GM12878 (cell line): ENCODE measurements at regions not wholly inside any gene's neighbourhood (a gene's known extent, or its start where the extent isn't known, plus 50 kb on each side); places are given as distances from the start of the nearest gene placed in this dataset.

Experiments used
- ATAC-seq: fragments of 200-7000 bp; cut with Tn5 transposase; 3 replicates; pipeline ENCODE4 v1.9.1; 2020; ENCODE audit warnings: mild to moderate bottlenecking, moderate library complexity
- BruUV-seq: library from RNA; stranded (reverse); fragments of 400-500 nt; replicated peaks from 2 replicates; lab custom pipeline; 2021; lab: Mats Ljungman, UMichigan
- CTCF ChIA-PET: fragments of 300-600 bp; sonication (Branson Sonifier 250); formaldehyde crosslinking; extraction: SDS; loops from one replicate; lab custom pipeline; 2021; ENCODE audit warnings: inconsistent platforms; lab: Yijun Ruan, JAX
- POLR2A ChIA-PET: fragments of 350-600 bp; formaldehyde crosslinking; extraction: SDS; loops from one replicate; lab custom pipeline; 2021; ENCODE audit warnings: inconsistent platforms; lab: Charles Lee
- RAD21 ChIA-PET: fragments of 300-600 bp; sonication (Branson Sonifier 250); formaldehyde crosslinking; loops from one replicate; lab custom pipeline; 2023; ENCODE audit warnings: antibody characterized with exemption; ENCODE audit not compliant: unreplicated experiment; lab: Charles Lee
- SMC1A ChIA-PET: fragments of 300-600 bp; sonication (Branson Sonifier 250); formaldehyde crosslinking; loops from one replicate; lab custom pipeline; 2023; ENCODE audit not compliant: unreplicated experiment, uncharacterized antibody; lab: Charles Lee
- DNase-seq: peaks from one replicate; pipeline ENCODE4 v3.0.0-alpha.2; 2011; ENCODE audit warnings: low read depth, low spot score
- FAIRE-seq: peaks from 3 replicates; lab custom pipeline; 2011; peaks lifted over from hg19 to GRCh38; lab: Jason Lieb, UNC
- H2AFZ ChIP-seq: 2 replicates; pipeline ENCODE4 v1.6.0; 2011; ENCODE audit warnings: low read depth, low read length, control low read depth; ENCODE audit not compliant: control insufficient read depth
- H3K27ac ChIP-seq: 2 replicates; pipeline ENCODE4 v1.5.1; 2011; ENCODE audit warnings: control low read depth; ENCODE audit not compliant: control insufficient read depth, insufficient read depth
- H3K27me3 ChIP-seq, 2 experiments: replicated peaks in 1 of 2; 2 replicates each; pipeline versions ENCODE4 v1.6.0 to v1.6.1; 2011; ENCODE audit warnings: low read length in 1 of 2; ENCODE audit not compliant: control insufficient read depth in 2 of 2, insufficient read depth in 2 of 2
- H3K36me3 ChIP-seq, 2 experiments: 2 replicates each; pipeline ENCODE4 v1.5.1; 2011; ENCODE audit warnings: low read length in 1 of 2; ENCODE audit not compliant: control insufficient read depth in 2 of 2, insufficient read depth in 2 of 2
- H3K4me1 ChIP-seq: 2 replicates; pipeline ENCODE4 v1.6.1; 2011; ENCODE audit warnings: mild to moderate bottlenecking, low read length, moderate library complexity, mixed read lengths; ENCODE audit not compliant: control insufficient read depth, insufficient read depth
- H3K4me2 ChIP-seq: 2 replicates; pipeline ENCODE4 v1.6.0; 2011; ENCODE audit warnings: control low read depth; ENCODE audit not compliant: control insufficient read depth, insufficient read depth
- H3K4me3 ChIP-seq: fragments of 200-600 bp; sonication (generic); 2 replicates; pipeline ENCODE4 v1.5.1; 2016
- H3K79me2 ChIP-seq: 2 replicates; pipeline ENCODE4 v1.6.0; 2011; ENCODE audit warnings: low read length; ENCODE audit not compliant: control insufficient read depth, insufficient read depth
- H3K9ac ChIP-seq: 2 replicates; pipeline ENCODE4 v1.8.0; 2011; ENCODE audit warnings: low read length, control low read depth, mixed read lengths; ENCODE audit not compliant: control insufficient read depth, insufficient read depth
- H3K9me3 ChIP-seq: replicated peaks from 3 replicates; pipeline ENCODE4 v1.5.1; 2011; ENCODE audit warnings: mild to moderate bottlenecking, low read length; ENCODE audit not compliant: control insufficient read depth, insufficient read depth
- H4K20me1 ChIP-seq: 2 replicates; pipeline ENCODE4 v1.6.0; 2011; ENCODE audit not compliant: control insufficient read depth, insufficient read depth
- BHLHE40 ChIP-seq, 2 experiments: fragments of 450-650 bp in 1 of 2; IDR thresholded peaks; 2 replicates each; pipeline ENCODE4 v1.6.1; 2011 to 2017; ENCODE audit warnings: low read depth in 2 of 2, borderline replicate concordance in 1 of 2, improper control_type of control experiment in 1 of 2, low read length in 1 of 2, mild to moderate bottlenecking in 1 of 2
- BMI1 ChIP-seq: fragments of 450-650 bp; IDR thresholded peaks from 2 replicates; pipeline ENCODE4 v1.6.1; 2016; ENCODE audit warnings: mild to moderate bottlenecking, moderate library complexity, borderline replicate concordance
- CEBPB ChIP-seq, 2 experiments: fragments of 150-350 bp in 1 of 2; IDR thresholded peaks; 2 replicates each; pipeline ENCODE4 v1.6.1; 2012 to 2014; ENCODE audit warnings: low read depth in 2 of 2, low read length in 2 of 2, borderline replicate concordance in 1 of 2, inconsistent platforms in 1 of 2
- CHD1 ChIP-seq: IDR thresholded peaks from 2 replicates; pipeline ENCODE4 v1.6.1; 2012; ENCODE audit warnings: low read depth, low read length, improper control_type of control experiment
- CHD4 ChIP-seq: fragments of 200-600 bp; sonication (generic); IDR thresholded peaks from 2 replicates; pipeline ENCODE4 v1.6.1; 2016; ENCODE audit warnings: mild to moderate bottlenecking
- EED ChIP-seq: sonication (generic); IDR thresholded peaks from 2 replicates; pipeline ENCODE4 v1.6.1; 2016; ENCODE audit warnings: antibody characterized with exemption, low read depth
- GATAD2B ChIP-seq: fragments of 450-650 bp; conservative IDR thresholded peaks from 2 replicates; pipeline ENCODE4 v1.6.1; 2017; ENCODE audit warnings: low read depth, mild to moderate bottlenecking, moderate library complexity
- MTA2 ChIP-seq: fragments of 450-650 bp; IDR thresholded peaks from 2 replicates; pipeline ENCODE4 v1.6.1; 2016; ENCODE audit warnings: low read depth, mild to moderate bottlenecking, moderate library complexity
- MTA3 ChIP-seq: IDR thresholded peaks from 2 replicates; pipeline ENCODE4 v1.6.1; 2012; ENCODE audit warnings: low read length, inconsistent platforms, borderline replicate concordance
- MXI1 ChIP-seq: fragments of 150-350 bp; IDR thresholded peaks from 2 replicates; pipeline ENCODE4 v1.6.1; 2011; ENCODE audit warnings: low read depth, mild to moderate bottlenecking, inconsistent platforms, low read length, improper control_type of control experiment
- NFYB ChIP-seq: IDR thresholded peaks from 2 replicates; pipeline ENCODE4 v1.6.1; 2011; ENCODE audit warnings: low read depth, mild to moderate bottlenecking, low read length, improper control_type of control experiment, moderate library complexity; ENCODE audit not compliant: insufficient read depth
- POLR2AphosphoS2 ChIP-seq: IDR thresholded peaks from 2 replicates; pipeline ENCODE4 v1.6.1; 2011; ENCODE audit warnings: low read depth, mild to moderate bottlenecking, low read length, improper control_type of control experiment, moderate library complexity
- RAD21 ChIP-seq: IDR thresholded peaks from 2 replicates; pipeline ENCODE4 v1.6.1; 2011; ENCODE audit warnings: mild to moderate bottlenecking, low read depth, low read length, moderate library complexity; ENCODE audit not compliant: insufficient read depth
- SRF ChIP-seq, 2 experiments: IDR thresholded peaks; 2 replicates each; pipeline ENCODE4 v1.6.1; 2011; ENCODE audit warnings: low read depth in 2 of 2, low read length in 2 of 2, mild to moderate bottlenecking in 1 of 2, moderate library complexity in 1 of 2
- TCF12 ChIP-seq: IDR thresholded peaks from 2 replicates; pipeline ENCODE4 v1.6.1; 2011; ENCODE audit warnings: low read depth, mild to moderate bottlenecking, low read length
- WRNIP1 ChIP-seq: IDR thresholded peaks from 2 replicates; pipeline ENCODE4 v1.6.1; 2011; ENCODE audit warnings: low read depth, low read length, improper control_type of control experiment, borderline replicate concordance
- ZNF207 ChIP-seq: fragments of 450-650 bp; IDR thresholded peaks from 2 replicates; pipeline ENCODE4 v1.6.1; 2014; ENCODE audit warnings: antibody characterized with exemption, mild to moderate bottlenecking, borderline replicate concordance
- ZNF384 ChIP-seq: IDR thresholded peaks from 2 replicates; pipeline ENCODE4 v1.6.1; 2012; ENCODE audit warnings: low read depth, mild to moderate bottlenecking, low read length, improper control_type of control experiment, borderline replicate concordance
- ZNF622 ChIP-seq: fragments of 450-650 bp; IDR thresholded peaks from 2 replicates; pipeline ENCODE4 v1.6.1; 2017; ENCODE audit warnings: mild to moderate bottlenecking, inconsistent platforms
- ZSCAN29 ChIP-seq: fragments of 450-650 bp; IDR thresholded peaks from 2 replicates; pipeline ENCODE4 v1.6.1; 2017; ENCODE audit warnings: mild to moderate bottlenecking, moderate library complexity
- WGBS: methylation state at CpG from one replicate; pipeline ENCODE4 v1.1.6; 2016; ENCODE audit warnings: low lambda C conversion rate; ENCODE audit not compliant: insufficient replicate concordance, insufficient coverage; ENCODE audit errors: missing lambda C conversion rate; 5-methylcytosine and 5-hydroxymethylcytosine counted together
- in situ Hi-C: fragments of 300-500 bp; cut with MboI; formaldehyde crosslinking; loops from 9 replicates; pipeline ENCODE4 v1.14.3; 2018; ENCODE audit warnings: mixed read lengths
- intact Hi-C: fragments of 100-400 bp; cut with micrococcal nuclease; formaldehyde crosslinking; loops from one replicate; pipeline ENCODE4 v1.14.2; 2022; ENCODE audit not compliant: unreplicated experiment

GRCh38 chr13:87384099-87384498 is 287.1 kb upstream of the SLITRK5 start:
- Histone ChIP-seq H3K27ac (no peak overlapping the region), H3K4me2 (no peak overlapping the region), H3K9me3 (no peaks in the 10 kb centered on the region), H3K36me3 (no peaks in the 10 kb centered on the region), H3K4me1 (no peaks in the 10 kb centered on the region), H4K20me1 (no peaks in the 10 kb centered on the region), H3K79me2 (no peaks in the 10 kb centered on the region), H2AFZ (no peak overlapping the region), H3K27me3 (no peaks in the 10 kb centered on the region), H3K4me3 (no peak overlapping the region), H3K9ac (no peak overlapping the region)
- ChIA-PET SMC1A (no interaction called here), RAD21 (interaction anchor here (0.7 kb wide), 1 partner anchor 233 kb away, joined by 3 read pairs; no protein-coding TSS in a partner anchor), POLR2A (no interaction called here), CTCF (no interaction called here)
- no peak for DNase-seq
- FAIRE-seq: no peak
- in situ Hi-C loops (no loop called here), intact Hi-C loops (no loop called here)
- no TSS peak for BruUV-seq
- no peak for ATAC-seq
- TF ChIP-seq CHD4 (no peak), MXI1 (no peak), ZNF207 (no peak), ZNF384 (no peak), MTA2 (no peak), NFYB (no peak), RAD21 (no peak), POLR2AphosphoS2 (no peak)
- WGBS: 0% methylated on average over 3 of the region's 3 CpGs

DNA sequence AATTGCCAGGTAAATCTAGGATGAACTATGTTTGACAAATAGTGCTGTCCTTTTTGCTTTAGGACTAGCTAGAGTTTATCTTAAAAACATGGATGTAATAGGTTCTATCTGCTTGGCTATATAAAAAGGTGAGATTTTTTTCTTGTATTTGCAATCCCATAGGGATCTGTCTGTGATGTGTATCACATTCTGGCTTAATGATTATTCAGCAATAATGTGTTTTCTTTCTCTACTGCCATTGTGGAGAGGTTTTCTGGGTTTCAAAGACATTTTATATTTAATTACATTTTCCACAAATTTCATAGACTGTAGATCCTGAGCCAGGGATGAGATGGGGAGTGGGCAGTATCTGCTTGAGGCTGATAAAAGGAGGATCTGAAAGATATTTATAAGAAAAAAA is 277.8 kb upstream of the SLITRK5 start:
- RAD21 ChIA-PET: no interaction called here
- no peak for TF ChIP-seq ZSCAN29
- TF ChIP-seq CEBPB (IDR thresholded peaks at IDR 0.05; ENCODE audit: borderline replicate concordance in 1 of 2, low read depth in 2 of 2, low read length in 2 of 2): no peak
- no peak for TF ChIP-seq BMI1
- TF ChIP-seq GATAD2B: no peak
- TF ChIP-seq MTA3: no peak
- no peak for TF ChIP-seq CHD1
- no peak for TF ChIP-seq BHLHE40 (IDR thresholded peaks at IDR 0.05; ENCODE audit: borderline replicate concordance in 1 of 2, low read depth in 2 of 2, low read length in 1 of 2)
- TF ChIP-seq SRF (IDR thresholded peaks at IDR 0.05; ENCODE audit: low read depth in 2 of 2, low read length in 2 of 2): no peak
- TF ChIP-seq WRNIP1: no peak
- TF ChIP-seq CHD4: no peak
- no peak for TF ChIP-seq ZNF622
- TF ChIP-seq EED: no peak
- no peak for TF ChIP-seq TCF12
- TF ChIP-seq, all 136 proteins: peak for 0
- H3K9ac ChIP-seq: no peak overlapping the region
- H3K27ac ChIP-seq: no peak overlapping the region
- DNase-seq (no peak), ATAC-seq (no peak), FAIRE-seq (no peak)
- in situ Hi-C loops: no loop called here
- H3K9me3 ChIP-seq: no peaks in the 10 kb centered on the region
- no peak overlapping the region for H3K4me3 ChIP-seq
- no peak overlapping the region for H2AFZ ChIP-seq
- H3K4me2 ChIP-seq: no peak overlapping the region
- BruUV-seq: no TSS peak
- H3K4me1 ChIP-seq: no peaks in the 10 kb centered on the region
- CTCF ChIA-PET: no interaction called here
- SMC1A ChIA-PET: no interaction called here
- H3K36me3 ChIP-seq: no peaks in the 10 kb centered on the region
- no peaks in the 10 kb centered on the region for H3K79me2 ChIP-seq
- H4K20me1 ChIP-seq: no peaks in the 10 kb centered on the region
- H3K27me3 ChIP-seq: no peaks in the 10 kb centered on the region
- POLR2A ChIA-PET: no interaction called here
- intact Hi-C loops: no loop called here
